ENCODE measurements at regions not wholly inside any gene's neighbourhood (a gene's known extent, or its start where the extent isn't known, plus 50 kb on each side); places are given as distances from the start of the nearest gene placed in this dataset.

- Histone ChIP-seq H2BK15ac (ENCODE audit: low read length) (no peak overlapping the region), H3K23me2 (ENCODE audit: low read depth, low read length) (no peaks in the 10 kb centered on the region), H3K79me2 (ENCODE audit: control insufficient read depth in 1 of 2, insufficient read depth in 2 of 2, low read length in 2 of 2) (no peaks in the 10 kb centered on the region), H2BK120ac (replicated peaks; ENCODE audit: low read depth, low read length) (no peak overlapping the region), H3K4ac (replicated peaks; ENCODE audit: insufficient read length, low read depth, low read length) (no peak overlapping the region), H3K14ac (ENCODE audit: insufficient read length) (no peak overlapping the region), H3K9me3 (ENCODE audit: insufficient read depth in 2 of 2, low read depth in 1 of 2, low read length in 1 of 2) (peaks cover 27 to 68% of the 10 kb centered on the region in 2 experiments), H4K8ac (ENCODE audit: extremely low read depth, insufficient read depth, low read length) (no peak overlapping the region), H2BK5ac (ENCODE audit: low read depth, low read length) (no peak overlapping the region), H3K27ac (ENCODE audit: low read depth, low read length) (no peak overlapping the region), H3K4me1 (replicated peaks in 1 of 4; ENCODE audit: control insufficient read depth in 3 of 4, insufficient read depth in 4 of 4, low read length in 3 of 4) (no peaks in the 10 kb centered on the region), H2BK20ac (ENCODE audit: low read length) (no peak overlapping the region), H3K18ac (ENCODE audit: extremely low read depth, low read length) (no peak overlapping the region), H3K23ac (ENCODE audit: insufficient read length) (no peak overlapping the region), H3K4me3 (ENCODE audit: extremely low read depth in 1 of 4, insufficient read depth in 2 of 4, low read depth in 3 of 4, low read length in 4 of 4) (no peak overlapping the region), H2AFZ (ENCODE audit: low read length) (no peak overlapping the region), H2BK12ac (ENCODE audit: low read depth, low read length) (no peak overlapping the region), H4K20me1 (replicated peaks in 1 of 2; ENCODE audit: control insufficient read depth in 1 of 2, insufficient read depth in 2 of 2, low read length in 2 of 2) (no peaks in the 10 kb centered on the region), H4K5ac (ENCODE audit: insufficient read length, low read depth, low read length) (no peak overlapping the region), H3K27me3 (replicated peaks in 1 of 4; ENCODE audit: control insufficient read depth in 3 of 4, extremely low read depth in 1 of 4, insufficient read depth in 3 of 4, low read length in 3 of 4) (no peaks in the 10 kb centered on the region), H3K79me1 (ENCODE audit: low read depth, low read length) (no peaks in the 10 kb centered on the region), H3K56ac (replicated peaks; ENCODE audit: insufficient read length, low read depth, low read length) (no peak overlapping the region), H4K91ac (replicated peaks; ENCODE audit: insufficient read length, low read length) (no peak overlapping the region), H3K4me2 (ENCODE audit: insufficient read depth in 1 of 2, low read depth in 2 of 2, low read length in 2 of 2) (no peak overlapping the region), H3K36me3 (ENCODE audit: control insufficient read depth in 2 of 4, insufficient read depth in 4 of 4, low read length in 3 of 4) (no peaks in the 10 kb centered on the region), H2AK5ac (ENCODE audit: low read depth, low read length) (no peak overlapping the region), H3K9ac (replicated peaks in 1 of 4; ENCODE audit: extremely low read depth in 1 of 4, low read depth in 3 of 4, low read length in 3 of 4) (no peak overlapping the region)
- POLR2A ChIA-PET (ENCODE audit: partially characterized antibody): no interaction called here
- no peak for FAIRE-seq
- 80% methylated on average over 3 of the region's 3 CpGs; no CpG with 5 or more reads in 1 of the 2 experiments for WGBS, 2 experiments (ENCODE audit: extremely low coverage in 1 of 2, insufficient coverage in 1 of 2, insufficient read length in 1 of 2, insufficient replicate concordance in 2 of 2, low coverage in 1 of 2, low lambda C conversion rate in 2 of 2, missing lambda C conversion rate in 1 of 2)
- CTCF ChIA-PET (ENCODE audit: partially characterized antibody): no interaction called here
- no peak for DNase-seq (ENCODE audit: low read depth in 1 of 2, low spot score in 2 of 2)
- no peak for TF ChIP-seq RNF2 (IDR thresholded peaks at IDR 0.05; ENCODE audit: borderline replicate concordance, low read depth, low read length, missing control alignments, poor library complexity, severe bottlenecking)
- no peak for TF ChIP-seq CREB1 (IDR thresholded peaks at IDR 0.05)
- TF ChIP-seq TAF7 (optimal IDR thresholded peaks at IDR 0.05; ENCODE audit: borderline replicate concordance, low read depth, low read length): no peak
- TF ChIP-seq SIRT6 (IDR thresholded peaks at IDR 0.05; ENCODE audit: low read length): no peak
- TF ChIP-seq CEBPB (IDR thresholded peaks at IDR 0.05; ENCODE audit: low read depth, low read length): no peak
- TF ChIP-seq NANOG (IDR thresholded peaks at IDR 0.05; ENCODE audit: insufficient read depth, low read depth, low read length, poor library complexity, severe bottlenecking): no peak
- TF ChIP-seq RBBP5 (IDR thresholded peaks at IDR 0.05; ENCODE audit: borderline replicate concordance, low read depth, low read length): no peak
- no peak for TF ChIP-seq TEAD4 (IDR thresholded peaks at IDR 0.05; ENCODE audit: low read depth, low read length)
- TF ChIP-seq EGR1 (IDR thresholded peaks at IDR 0.05; ENCODE audit: borderline replicate concordance, low read depth, low read length): no peak
- TF ChIP-seq SRF (IDR thresholded peaks at IDR 0.05; ENCODE audit: low read depth, low read length): no peak
These were observed 1706.6 kb downstream of the MRPL39 start for GRCh38 chr21:23900727-23901126.
